ENCODE measurements at regions not wholly inside any gene's neighbourhood (a gene's known extent, or its start where the extent isn't known, plus 50 kb on each side); places are given as distances from the start of the nearest gene placed in this dataset.
"Not testable (repeated sequence)": the region's sequence is repeated elsewhere in the genome, so short reads cannot be mapped to it uniquely, and the experiment has no call there.

DNA sequence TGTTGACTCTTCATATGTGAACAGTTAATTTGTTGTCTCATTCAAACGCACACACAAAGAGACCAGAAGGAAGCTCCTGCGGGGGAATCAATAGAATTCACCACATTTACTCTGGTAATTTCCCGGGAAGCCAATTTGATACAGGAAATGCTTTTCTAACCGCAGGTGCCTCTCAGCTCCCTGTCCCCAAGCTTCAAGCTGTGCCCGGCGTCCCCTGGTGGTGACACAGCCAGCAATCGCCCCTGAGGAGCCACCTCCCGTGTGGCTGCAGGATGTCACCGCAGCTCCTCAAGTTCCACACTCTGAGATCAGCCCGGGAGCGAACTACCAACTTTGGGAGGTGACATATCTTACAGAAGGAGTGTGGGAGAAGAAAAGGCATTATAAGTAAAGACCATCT lies 318.4 kb downstream of the CEP170 start:
- TF ChIP-seq, protein P1, sequence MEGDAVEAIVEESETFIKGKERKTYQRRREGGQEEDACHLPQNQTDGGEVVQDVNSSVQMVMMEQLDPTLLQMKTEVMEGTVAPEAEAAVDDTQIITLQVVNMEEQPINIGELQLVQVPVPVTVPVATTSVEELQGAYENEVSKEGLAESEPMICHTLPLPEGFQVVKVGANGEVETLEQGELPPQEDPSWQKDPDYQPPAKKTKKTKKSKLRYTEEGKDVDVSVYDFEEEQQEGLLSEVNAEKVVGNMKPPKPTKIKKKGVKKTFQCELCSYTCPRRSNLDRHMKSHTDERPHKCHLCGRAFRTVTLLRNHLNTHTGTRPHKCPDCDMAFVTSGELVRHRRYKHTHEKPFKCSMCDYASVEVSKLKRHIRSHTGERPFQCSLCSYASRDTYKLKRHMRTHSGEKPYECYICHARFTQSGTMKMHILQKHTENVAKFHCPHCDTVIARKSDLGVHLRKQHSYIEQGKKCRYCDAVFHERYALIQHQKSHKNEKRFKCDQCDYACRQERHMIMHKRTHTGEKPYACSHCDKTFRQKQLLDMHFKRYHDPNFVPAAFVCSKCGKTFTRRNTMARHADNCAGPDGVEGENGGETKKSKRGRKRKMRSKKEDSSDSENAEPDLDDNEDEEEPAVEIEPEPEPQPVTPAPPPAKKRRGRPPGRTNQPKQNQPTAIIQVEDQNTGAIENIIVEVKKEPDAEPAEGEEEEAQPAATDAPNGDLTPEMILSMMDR (IDR thresholded peaks at IDR 0.05), result not testable (repeated sequence)
- not testable (repeated sequence) for TF ChIP-seq POLR2A (IDR thresholded peaks at IDR 0.05)
